Stomach (tissue), 4 donors: ENCODE measurements at regions not wholly inside any gene's neighbourhood (a gene's known extent, or its start where the extent isn't known, plus 50 kb on each side); places are given as distances from the start of the nearest gene placed in this dataset.

ENCODE experiments used
- CTCF ChIP-seq, 7 experiments: fragments of 450-650 bp in 4 of 7; fragments of 200-600 bp in 3 of 7; sonication (generic) in 3 of 7; IDR thresholded peaks; one replicate each; pipeline ENCODE4 v1.5.1; 2016 to 2019; ENCODE audit warnings: antibody characterized with exemption in 7 of 7, control low read depth in 2 of 7, mild to moderate bottlenecking in 1 of 7
- POLR2A ChIP-seq, 4 donors: fragments of 450-650 bp; IDR thresholded peaks; one replicate each; pipeline ENCODE4 v1.6.1; 2016; ENCODE audit warnings: antibody characterized with exemption in 4 of 4, control low read depth in 2 of 4, mild to moderate bottlenecking in 1 of 4, moderate library complexity in 1 of 4
- POLR2AphosphoS5 ChIP-seq, 3 donors: sonication (generic); formaldehyde crosslinking; IDR thresholded peaks; one replicate each; pipeline ENCODE4 v1.6.1; 2016; ENCODE audit warnings: antibody characterized with exemption in 3 of 3

GRCh38 chr4:117479673-117480072, 394.3 kb upstream of the TRAM1L1 start:
- TF ChIP-seq CTCF (IDR thresholded peaks at IDR 0.05): no peak
- TF ChIP-seq POLR2AphosphoS5 (IDR thresholded peaks at IDR 0.05): no peak
- no peak for TF ChIP-seq POLR2A (IDR thresholded peaks at IDR 0.05)
